GM12878 (cell line): ENCODE measurements at regions not wholly inside any gene's neighbourhood (a gene's known extent, or its start where the extent isn't known, plus 50 kb on each side); places are given as distances from the start of the nearest gene placed in this dataset.

ENCODE experiments used
- CEBPB ChIP-seq, 2 experiments: fragments of 150-350 bp in 1 of 2; IDR thresholded peaks; 2 replicates each; pipeline ENCODE4 v1.6.1; 2012 to 2014; ENCODE audit warnings: low read depth in 2 of 2, low read length in 2 of 2, borderline replicate concordance in 1 of 2, inconsistent platforms in 1 of 2
- E2F4 ChIP-seq: IDR thresholded peaks from 2 replicates; pipeline ENCODE4 v1.6.1; 2012; ENCODE audit warnings: low read depth, low read length, improper control_type of control experiment
- EZH2 ChIP-seq: IDR thresholded peaks from 2 replicates; pipeline ENCODE4 v1.6.1; 2012; ENCODE audit warnings: low read depth, mild to moderate bottlenecking, control low read depth, inconsistent platforms, low read length, borderline replicate concordance; ENCODE audit not compliant: control insufficient read depth
- HDAC2 ChIP-seq: fragments of 200-600 bp; sonication (generic); IDR thresholded peaks from 2 replicates; pipeline ENCODE4 v1.6.1; 2017
- MEF2B ChIP-seq: fragments of 450-650 bp; IDR thresholded peaks from 2 replicates; pipeline ENCODE4 v1.6.1; 2018; ENCODE audit warnings: mild to moderate bottlenecking, moderate library complexity; ENCODE audit not compliant: partially characterized antibody, poor library complexity, severe bottlenecking
- NRF1 ChIP-seq: conservative IDR thresholded peaks from 2 replicates; pipeline ENCODE4 v1.6.1; 2011; ENCODE audit warnings: mild to moderate bottlenecking, low read depth, low read length, improper control_type of control experiment
- POLR2AphosphoS5 ChIP-seq: IDR thresholded peaks from 2 replicates; pipeline ENCODE4 v1.6.1; 2011; ENCODE audit warnings: mild to moderate bottlenecking, low read length, inconsistent platforms
- YY1 ChIP-seq: IDR thresholded peaks from 2 replicates; pipeline ENCODE4 v1.6.1; 2011; ENCODE audit warnings: low read depth, mild to moderate bottlenecking, low read length
- TF ChIP-seq, protein P1 (sequence below): IDR thresholded peaks from 2 replicates; pipeline ENCODE4 v1.6.1; 2012; ENCODE audit warnings: low read depth, low read length, improper control_type of control experiment
- TF ChIP-seq, protein P2 (sequence below): IDR thresholded peaks from 2 replicates; pipeline ENCODE4 v1.6.1; 2012; ENCODE audit warnings: mild to moderate bottlenecking, low read depth, low read length
- TF ChIP-seq, protein P3 (sequence below), 3 experiments: IDR thresholded peaks in 2 of 3; conservative IDR thresholded peaks in 1 of 3; 2 replicates each; pipeline ENCODE4 v1.5.1; 2011; ENCODE audit warnings: low read depth in 3 of 3, low read length in 3 of 3, mild to moderate bottlenecking in 3 of 3, control low read depth in 2 of 3, moderate library complexity in 2 of 3, inconsistent platforms in 1 of 3, mixed read lengths in 1 of 3; ENCODE audit not compliant: control insufficient read depth in 2 of 3, insufficient read depth in 1 of 3; ENCODE audit errors: extremely low read depth in 1 of 3
- TF ChIP-seq, protein P4 (sequence below): fragments of 450-650 bp; IDR thresholded peaks from 2 replicates; pipeline ENCODE4 v1.6.1; 2016; ENCODE audit warnings: mild to moderate bottlenecking

GRCh38 chr2:16275661-16276060, 335.3 kb downstream of the MYCN start:
- TF ChIP-seq HDAC2 (no peak), NRF1 (no peak), E2F4 (no peak), YY1 (no peak), POLR2AphosphoS5 (no peak), MEF2B (no peak), CEBPB (IDR thresholded peaks at IDR 0.05; ENCODE audit: borderline replicate concordance in 1 of 2, low read depth in 2 of 2, low read length in 2 of 2) (no peak), EZH2 (no peak)
- TF ChIP-seq, protein P1, sequence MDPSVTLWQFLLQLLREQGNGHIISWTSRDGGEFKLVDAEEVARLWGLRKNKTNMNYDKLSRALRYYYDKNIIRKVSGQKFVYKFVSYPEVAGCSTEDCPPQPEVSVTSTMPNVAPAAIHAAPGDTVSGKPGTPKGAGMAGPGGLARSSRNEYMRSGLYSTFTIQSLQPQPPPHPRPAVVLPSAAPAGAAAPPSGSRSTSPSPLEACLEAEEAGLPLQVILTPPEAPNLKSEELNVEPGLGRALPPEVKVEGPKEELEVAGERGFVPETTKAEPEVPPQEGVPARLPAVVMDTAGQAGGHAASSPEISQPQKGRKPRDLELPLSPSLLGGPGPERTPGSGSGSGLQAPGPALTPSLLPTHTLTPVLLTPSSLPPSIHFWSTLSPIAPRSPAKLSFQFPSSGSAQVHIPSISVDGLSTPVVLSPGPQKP: no peak
- TF ChIP-seq, protein P2, sequence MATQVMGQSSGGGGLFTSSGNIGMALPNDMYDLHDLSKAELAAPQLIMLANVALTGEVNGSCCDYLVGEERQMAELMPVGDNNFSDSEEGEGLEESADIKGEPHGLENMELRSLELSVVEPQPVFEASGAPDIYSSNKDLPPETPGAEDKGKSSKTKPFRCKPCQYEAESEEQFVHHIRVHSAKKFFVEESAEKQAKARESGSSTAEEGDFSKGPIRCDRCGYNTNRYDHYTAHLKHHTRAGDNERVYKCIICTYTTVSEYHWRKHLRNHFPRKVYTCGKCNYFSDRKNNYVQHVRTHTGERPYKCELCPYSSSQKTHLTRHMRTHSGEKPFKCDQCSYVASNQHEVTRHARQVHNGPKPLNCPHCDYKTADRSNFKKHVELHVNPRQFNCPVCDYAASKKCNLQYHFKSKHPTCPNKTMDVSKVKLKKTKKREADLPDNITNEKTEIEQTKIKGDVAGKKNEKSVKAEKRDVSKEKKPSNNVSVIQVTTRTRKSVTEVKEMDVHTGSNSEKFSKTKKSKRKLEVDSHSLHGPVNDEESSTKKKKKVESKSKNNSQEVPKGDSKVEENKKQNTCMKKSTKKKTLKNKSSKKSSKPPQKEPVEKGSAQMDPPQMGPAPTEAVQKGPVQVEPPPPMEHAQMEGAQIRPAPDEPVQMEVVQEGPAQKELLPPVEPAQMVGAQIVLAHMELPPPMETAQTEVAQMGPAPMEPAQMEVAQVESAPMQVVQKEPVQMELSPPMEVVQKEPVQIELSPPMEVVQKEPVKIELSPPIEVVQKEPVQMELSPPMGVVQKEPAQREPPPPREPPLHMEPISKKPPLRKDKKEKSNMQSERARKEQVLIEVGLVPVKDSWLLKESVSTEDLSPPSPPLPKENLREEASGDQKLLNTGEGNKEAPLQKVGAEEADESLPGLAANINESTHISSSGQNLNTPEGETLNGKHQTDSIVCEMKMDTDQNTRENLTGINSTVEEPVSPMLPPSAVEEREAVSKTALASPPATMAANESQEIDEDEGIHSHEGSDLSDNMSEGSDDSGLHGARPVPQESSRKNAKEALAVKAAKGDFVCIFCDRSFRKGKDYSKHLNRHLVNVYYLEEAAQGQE: no peak
- TF ChIP-seq, protein P3, sequence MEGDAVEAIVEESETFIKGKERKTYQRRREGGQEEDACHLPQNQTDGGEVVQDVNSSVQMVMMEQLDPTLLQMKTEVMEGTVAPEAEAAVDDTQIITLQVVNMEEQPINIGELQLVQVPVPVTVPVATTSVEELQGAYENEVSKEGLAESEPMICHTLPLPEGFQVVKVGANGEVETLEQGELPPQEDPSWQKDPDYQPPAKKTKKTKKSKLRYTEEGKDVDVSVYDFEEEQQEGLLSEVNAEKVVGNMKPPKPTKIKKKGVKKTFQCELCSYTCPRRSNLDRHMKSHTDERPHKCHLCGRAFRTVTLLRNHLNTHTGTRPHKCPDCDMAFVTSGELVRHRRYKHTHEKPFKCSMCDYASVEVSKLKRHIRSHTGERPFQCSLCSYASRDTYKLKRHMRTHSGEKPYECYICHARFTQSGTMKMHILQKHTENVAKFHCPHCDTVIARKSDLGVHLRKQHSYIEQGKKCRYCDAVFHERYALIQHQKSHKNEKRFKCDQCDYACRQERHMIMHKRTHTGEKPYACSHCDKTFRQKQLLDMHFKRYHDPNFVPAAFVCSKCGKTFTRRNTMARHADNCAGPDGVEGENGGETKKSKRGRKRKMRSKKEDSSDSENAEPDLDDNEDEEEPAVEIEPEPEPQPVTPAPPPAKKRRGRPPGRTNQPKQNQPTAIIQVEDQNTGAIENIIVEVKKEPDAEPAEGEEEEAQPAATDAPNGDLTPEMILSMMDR (IDR thresholded peaks at IDR 0.05 in 2 of 3, conservative IDR thresholded peaks at IDR 0.05 in 1 of 3; ENCODE audit: control insufficient read depth in 2 of 3, extremely low read depth in 1 of 3, insufficient read depth in 1 of 3, low read depth in 3 of 3, low read length in 3 of 3): no peak
- TF ChIP-seq, protein P4, sequence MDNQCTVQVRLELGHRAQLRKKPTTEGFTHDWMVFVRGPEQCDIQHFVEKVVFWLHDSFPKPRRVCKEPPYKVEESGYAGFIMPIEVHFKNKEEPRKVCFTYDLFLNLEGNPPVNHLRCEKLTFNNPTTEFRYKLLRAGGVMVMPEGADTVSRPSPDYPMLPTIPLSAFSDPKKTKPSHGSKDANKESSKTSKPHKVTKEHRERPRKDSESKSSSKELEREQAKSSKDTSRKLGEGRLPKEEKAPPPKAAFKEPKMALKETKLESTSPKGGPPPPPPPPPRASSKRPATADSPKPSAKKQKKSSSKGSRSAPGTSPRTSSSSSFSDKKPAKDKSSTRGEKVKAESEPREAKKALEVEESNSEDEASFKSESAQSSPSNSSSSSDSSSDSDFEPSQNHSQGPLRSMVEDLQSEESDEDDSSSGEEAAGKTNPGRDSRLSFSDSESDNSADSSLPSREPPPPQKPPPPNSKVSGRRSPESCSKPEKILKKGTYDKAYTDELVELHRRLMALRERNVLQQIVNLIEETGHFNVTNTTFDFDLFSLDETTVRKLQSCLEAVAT: no peak
